ENCODE measurements at regions not wholly inside any gene's neighbourhood (a gene's known extent, or its start where the extent isn't known, plus 50 kb on each side); places are given as distances from the start of the nearest gene placed in this dataset.

DNA sequence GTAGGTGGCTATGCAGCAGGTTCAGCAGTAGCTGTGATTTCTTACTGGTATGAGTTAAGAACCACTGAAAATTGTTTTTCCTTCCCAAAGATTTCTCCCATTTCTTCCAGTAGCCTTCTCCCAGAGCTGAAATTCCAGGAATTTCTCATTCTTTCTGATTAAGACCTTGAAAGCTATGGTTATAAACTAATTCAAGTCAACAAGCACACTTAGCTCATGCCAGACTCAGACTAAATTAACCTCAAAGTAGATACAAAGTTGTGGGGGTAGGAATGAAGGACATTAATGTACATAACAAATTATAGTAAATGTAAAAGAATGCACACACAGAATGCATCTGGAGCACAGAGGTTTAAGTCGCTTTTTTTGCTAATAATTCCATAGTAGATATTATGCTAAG, 103.6 kb upstream of the SOX11 start:
- H3K4me3 ChIP-seq (ENCODE audit: control insufficient read depth, low read depth, low read length) = no peak overlapping the region
- TF ChIP-seq, protein P1, sequence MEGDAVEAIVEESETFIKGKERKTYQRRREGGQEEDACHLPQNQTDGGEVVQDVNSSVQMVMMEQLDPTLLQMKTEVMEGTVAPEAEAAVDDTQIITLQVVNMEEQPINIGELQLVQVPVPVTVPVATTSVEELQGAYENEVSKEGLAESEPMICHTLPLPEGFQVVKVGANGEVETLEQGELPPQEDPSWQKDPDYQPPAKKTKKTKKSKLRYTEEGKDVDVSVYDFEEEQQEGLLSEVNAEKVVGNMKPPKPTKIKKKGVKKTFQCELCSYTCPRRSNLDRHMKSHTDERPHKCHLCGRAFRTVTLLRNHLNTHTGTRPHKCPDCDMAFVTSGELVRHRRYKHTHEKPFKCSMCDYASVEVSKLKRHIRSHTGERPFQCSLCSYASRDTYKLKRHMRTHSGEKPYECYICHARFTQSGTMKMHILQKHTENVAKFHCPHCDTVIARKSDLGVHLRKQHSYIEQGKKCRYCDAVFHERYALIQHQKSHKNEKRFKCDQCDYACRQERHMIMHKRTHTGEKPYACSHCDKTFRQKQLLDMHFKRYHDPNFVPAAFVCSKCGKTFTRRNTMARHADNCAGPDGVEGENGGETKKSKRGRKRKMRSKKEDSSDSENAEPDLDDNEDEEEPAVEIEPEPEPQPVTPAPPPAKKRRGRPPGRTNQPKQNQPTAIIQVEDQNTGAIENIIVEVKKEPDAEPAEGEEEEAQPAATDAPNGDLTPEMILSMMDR (conservative IDR thresholded peaks at IDR 0.05; ENCODE audit: control insufficient read depth, insufficient read depth, low read depth, low read length) = no peak
- DNase-seq (ENCODE audit: low read depth) = no peak

DNA sequence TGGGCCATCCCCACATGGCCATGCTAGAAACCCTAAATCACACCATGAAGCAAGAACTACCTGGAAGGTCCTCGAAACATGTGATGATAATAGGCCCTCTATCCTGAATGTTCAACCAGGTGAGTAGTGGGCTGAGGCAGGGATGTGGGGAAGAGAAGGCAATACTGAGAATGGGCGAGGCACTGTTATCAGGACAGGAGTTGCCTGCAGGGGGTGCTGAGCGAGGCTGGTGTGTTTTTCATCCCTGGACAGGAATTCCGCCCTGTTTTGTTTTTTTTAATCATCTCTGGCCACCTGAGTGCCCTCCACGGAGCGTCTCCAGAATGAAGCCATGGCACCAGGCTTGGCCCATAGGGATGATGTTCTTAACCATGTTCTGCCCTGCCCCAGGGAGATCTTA, 103.0 kb upstream of the SOX11 start:
- TF ChIP-seq, protein P1 (conservative IDR thresholded peaks at IDR 0.05; ENCODE audit: control insufficient read depth, insufficient read depth, low read depth, low read length) = no peak
- H3K4me3 ChIP-seq (ENCODE audit: control insufficient read depth, low read depth, low read length) = no peak overlapping the region
- DNase-seq (ENCODE audit: low read depth) = no peak

DNA sequence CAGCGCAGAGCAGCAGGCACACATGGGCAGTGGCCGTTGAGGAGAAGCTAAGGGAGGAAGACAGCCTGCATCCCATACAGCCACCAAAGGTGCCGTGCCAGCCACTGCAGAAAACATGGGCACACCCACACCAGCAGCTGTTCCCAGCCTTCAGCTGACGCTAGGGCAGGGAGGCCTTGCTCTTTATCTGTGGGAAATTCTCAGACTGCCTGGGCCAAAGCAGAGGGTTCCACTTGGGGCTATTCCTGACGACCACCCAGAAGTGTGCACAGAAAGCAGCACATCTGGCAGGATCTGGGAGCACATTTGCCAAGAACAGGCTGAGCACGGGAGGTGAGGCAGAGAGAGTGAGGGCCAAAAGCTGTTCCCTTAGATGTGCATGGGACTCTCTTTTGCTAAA, 101.3 kb upstream of the SOX11 start:
- TF ChIP-seq, protein P1 (conservative IDR thresholded peaks at IDR 0.05; ENCODE audit: control insufficient read depth, insufficient read depth, low read depth, low read length) = no peak
- H3K4me3 ChIP-seq (ENCODE audit: control insufficient read depth, low read depth, low read length) = no peak overlapping the region
- DNase-seq (ENCODE audit: low read depth) = no peak

DNA sequence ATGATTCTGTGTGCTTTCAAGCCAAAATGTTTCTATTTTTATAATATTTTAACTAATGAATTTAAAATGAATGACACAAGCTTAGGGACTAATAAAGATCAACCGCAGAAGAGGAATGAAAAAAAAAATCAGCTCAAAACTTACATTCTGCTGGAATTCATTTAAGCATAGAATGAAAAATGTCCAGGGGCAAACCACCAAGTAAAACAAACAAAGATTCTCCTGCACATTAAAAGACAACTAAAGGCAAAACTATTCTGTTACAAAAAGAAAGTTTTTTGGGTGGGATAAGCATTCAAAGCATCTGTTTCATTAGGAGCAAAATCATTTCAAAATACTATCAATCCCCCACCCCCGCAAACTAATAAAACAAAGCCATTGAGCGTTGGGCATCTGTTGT, 99.3 kb upstream of the SOX11 start:
- no peak overlapping the region for H3K4me3 ChIP-seq (ENCODE audit: control insufficient read depth, low read depth, low read length)
- DNase-seq (ENCODE audit: low read depth) = no peak
- TF ChIP-seq, protein P1 (conservative IDR thresholded peaks at IDR 0.05; ENCODE audit: control insufficient read depth, insufficient read depth, low read depth, low read length) = no peak

DNA sequence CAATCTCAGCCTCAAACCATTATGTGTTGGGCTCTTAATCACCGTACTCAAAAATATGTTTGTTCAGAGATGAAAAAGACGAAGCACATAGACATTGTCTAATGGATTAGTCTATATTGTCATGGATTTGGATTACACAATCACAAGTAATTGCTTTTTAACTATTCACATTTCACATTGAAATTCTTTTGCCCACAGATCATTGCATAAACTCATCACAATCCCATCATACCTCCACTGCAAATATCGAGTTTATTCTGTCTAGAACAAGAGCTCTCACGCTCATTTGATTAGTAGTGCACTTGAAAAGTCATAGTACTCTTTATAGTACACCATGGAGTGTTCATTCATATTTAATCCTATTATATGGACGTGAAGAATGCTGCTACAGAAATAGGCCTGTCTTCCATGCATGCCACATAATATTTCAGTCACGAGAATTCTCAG, 97.9 kb upstream of the SOX11 start:
- TF ChIP-seq, protein P1 (conservative IDR thresholded peaks at IDR 0.05; ENCODE audit: control insufficient read depth, insufficient read depth, low read depth, low read length) = no peak
- DNase-seq (ENCODE audit: low read depth) = no peak

DNA sequence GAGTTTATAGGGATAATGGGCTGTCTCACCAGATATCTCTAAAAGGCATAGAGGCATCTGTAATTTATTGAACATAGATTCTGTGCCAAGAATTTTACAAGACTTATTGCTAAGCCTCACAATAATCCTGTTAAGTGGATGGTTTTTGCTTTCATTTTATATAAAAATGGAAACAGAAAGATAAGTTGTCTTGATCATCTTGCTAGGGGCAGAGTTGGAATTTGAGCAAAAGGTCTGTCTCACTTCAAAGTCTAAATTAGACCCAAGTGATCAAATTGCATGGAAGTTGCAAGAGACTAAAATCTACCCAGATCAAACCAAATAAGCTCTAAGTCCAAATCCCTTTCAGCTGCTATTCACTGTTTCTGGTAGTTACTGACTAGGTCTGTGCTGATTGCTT, 95.3 kb upstream of the SOX11 start:
- no peak for DNase-seq (ENCODE audit: low read depth)
- TF ChIP-seq, protein P1 (conservative IDR thresholded peaks at IDR 0.05; ENCODE audit: control insufficient read depth, insufficient read depth, low read depth, low read length) = no peak
- no peak overlapping the region for H3K4me3 ChIP-seq (ENCODE audit: control insufficient read depth, low read depth, low read length)

More for the DNA sequence above, 97.9 kb upstream of the SOX11 start:
- H3K4me3 ChIP-seq (ENCODE audit: control insufficient read depth, low read depth, low read length) = no peak overlapping the region

DNA sequence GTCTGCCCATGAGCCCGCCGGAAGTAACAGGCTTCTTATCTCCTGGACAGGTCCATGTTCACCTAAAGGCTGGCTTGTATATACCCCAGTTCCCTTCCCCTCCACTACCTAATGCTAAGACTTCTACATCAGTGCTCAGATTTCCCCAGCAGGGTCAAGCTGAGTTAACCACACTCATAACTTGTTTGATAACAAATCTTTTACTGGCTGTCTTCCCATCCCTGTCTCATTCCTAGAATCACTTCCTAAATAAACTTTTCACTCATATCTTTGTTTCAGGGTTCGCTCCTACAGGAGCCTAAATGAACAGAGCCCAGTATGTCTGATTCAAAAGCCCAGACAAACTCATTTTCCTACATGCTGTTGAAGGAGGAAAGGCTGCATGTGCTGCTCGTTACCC, 94.0 kb upstream of the SOX11 start:
- DNase-seq (ENCODE audit: low read depth) = no peak
- H3K4me3 ChIP-seq (ENCODE audit: control insufficient read depth, low read depth, low read length) = no peak overlapping the region
- TF ChIP-seq, protein P1 (conservative IDR thresholded peaks at IDR 0.05; ENCODE audit: control insufficient read depth, insufficient read depth, low read depth, low read length) = no peak
